NOMO-1 treated with dmso at 0.1 percent for 144 hours (cell line): ENCODE measurements at regions not wholly inside any gene's neighbourhood (a gene's known extent, or its start where the extent isn't known, plus 50 kb on each side); places are given as distances from the start of the nearest gene placed in this dataset.

Experiments
- DNase-seq: peaks from one replicate; lab custom pipeline; 2025; ENCODE audit not compliant: unreplicated experiment; lab: John Stamatoyannopoulos, UW

DNA sequence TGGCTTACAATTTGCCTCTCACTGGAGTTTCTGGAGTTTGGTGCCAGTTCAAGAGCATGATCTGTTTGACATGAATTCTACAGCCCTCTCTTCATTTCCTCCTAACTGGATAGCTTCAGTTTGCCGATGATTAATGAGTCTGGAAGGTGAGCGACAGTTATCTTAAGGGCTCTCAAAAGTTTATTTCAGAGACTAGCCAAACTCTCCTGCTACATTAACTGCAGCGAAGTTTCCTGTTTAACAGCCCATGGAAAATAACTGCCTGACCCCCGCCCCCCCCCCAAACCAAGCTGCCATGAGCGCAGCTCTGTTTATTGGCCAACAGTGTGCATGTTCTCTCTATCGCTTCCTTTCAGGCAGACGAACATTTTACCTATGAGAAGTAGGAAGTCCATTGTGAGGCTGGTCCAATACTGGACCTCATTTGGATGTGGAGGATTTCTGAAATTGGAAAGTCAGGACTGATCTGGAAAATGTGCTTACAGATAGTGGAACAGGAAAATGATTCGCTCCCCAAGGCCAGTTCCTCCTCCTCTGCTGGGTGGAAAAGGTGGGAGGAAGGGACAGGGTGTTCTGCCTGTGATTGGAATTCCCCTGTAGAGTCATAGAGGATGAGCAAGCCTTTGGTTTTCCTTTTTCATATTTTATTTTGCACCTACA lies 522.2 kb upstream of the JAG1 start:
- DNase-seq, result no peak

DNA sequence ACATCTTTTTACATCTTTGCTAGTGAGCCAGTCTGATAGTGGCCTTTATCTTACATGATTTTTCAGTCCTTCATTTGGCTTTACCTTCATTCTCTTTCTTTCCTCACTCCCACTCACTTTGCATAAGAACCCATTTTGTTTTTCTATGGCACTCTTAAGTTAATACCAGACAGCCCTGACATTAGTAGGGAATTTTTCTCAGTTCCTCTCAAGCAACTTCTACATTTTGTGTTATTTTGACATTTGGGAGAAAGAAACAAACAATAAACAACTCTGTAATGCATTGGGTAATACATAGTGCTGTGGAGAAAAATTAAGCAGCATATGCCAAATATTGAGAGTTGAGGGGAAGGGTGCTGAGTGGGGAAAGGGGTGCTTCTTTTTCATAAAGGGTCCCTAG lies 524.1 kb upstream of the JAG1 start:
- DNase-seq, result no peak

DNA sequence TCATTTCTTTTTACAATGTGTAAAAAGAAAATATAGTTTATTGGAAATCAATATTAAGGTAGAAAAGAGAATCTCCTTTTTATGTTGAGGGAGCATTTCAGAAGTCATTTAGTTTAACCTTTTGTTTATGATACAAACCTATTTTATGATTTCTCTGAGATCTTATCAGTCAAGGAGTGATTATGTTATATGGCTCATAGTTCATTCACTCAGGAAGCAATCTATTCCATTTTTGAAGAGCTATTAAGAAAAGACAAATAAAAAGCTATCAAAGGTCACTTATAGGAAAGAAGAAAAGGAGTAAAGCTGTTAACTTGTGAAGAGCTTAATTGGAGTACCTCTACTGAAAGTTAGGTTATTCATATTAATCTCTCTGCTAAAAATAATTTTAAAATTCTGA lies 526.6 kb upstream of the JAG1 start:
- DNase-seq, result no peak

DNA sequence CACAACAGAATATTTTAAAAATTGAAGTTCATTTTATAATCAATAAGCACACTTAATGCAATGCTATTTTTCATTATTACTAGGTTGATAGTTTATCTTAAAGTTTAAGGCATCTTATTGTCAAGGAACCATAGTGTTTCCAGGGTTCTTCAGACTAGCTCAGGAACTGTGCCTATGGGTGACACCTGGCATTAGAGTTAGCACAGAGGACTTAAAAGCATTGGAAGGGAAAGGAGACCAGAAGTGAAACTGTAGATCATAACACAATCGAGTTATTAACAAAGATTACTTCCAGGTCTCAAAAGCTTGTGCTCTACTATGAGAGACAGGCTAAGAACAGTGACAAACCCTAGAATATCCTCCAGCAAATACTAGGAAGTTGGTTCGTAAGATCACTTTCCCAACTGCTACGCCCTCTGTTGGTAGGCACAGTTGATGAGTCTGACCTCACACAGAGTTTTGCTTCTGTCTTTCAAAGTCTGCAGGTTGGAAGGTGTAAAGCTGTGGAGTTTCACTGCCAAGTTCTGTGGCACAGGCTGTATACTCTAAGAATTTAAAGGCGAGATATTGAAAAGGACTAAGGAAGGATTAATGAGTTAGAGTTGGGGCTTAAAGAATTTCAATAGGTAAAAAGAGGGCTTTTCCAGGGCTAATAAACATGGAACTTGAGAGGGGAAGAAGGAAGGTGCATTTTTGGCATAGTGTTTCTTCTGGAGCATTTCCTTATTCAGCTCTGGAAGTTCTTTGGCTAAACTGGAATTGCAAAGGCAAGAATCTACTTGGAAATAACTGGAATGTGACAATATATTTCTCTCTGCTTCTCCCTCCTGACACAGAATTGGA lies 531.3 kb upstream of the JAG1 start:
- DNase-seq, result peak; percentile 47

DNA sequence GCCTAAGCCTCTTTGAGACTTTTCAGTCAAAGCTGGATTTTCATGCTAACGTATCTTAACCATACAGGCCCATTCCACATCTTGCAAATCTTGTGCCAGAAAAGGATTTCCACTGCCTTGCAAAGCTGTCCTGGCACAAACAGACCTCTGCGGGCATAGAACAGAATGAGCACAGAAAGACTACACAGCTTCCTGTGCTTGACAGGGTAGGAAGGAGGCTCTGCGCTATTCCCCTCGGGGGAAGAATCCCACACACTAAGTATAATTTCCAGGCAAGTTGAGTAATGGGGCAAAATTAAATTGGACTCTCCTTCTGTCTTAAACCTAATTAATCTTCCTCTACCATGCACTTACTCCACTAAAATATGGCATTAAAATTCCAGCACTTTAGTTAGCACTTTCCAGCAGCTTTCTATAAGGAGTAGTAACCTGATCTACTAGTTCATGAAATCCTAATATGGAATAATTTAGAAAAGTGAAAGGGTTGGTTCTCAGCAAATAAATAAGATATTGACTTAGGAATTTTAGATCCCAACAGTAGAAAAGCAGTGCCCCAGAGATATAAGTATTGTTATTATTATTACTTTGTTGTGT lies 532.1 kb upstream of the JAG1 start:
- DNase-seq, result no peak

DNA sequence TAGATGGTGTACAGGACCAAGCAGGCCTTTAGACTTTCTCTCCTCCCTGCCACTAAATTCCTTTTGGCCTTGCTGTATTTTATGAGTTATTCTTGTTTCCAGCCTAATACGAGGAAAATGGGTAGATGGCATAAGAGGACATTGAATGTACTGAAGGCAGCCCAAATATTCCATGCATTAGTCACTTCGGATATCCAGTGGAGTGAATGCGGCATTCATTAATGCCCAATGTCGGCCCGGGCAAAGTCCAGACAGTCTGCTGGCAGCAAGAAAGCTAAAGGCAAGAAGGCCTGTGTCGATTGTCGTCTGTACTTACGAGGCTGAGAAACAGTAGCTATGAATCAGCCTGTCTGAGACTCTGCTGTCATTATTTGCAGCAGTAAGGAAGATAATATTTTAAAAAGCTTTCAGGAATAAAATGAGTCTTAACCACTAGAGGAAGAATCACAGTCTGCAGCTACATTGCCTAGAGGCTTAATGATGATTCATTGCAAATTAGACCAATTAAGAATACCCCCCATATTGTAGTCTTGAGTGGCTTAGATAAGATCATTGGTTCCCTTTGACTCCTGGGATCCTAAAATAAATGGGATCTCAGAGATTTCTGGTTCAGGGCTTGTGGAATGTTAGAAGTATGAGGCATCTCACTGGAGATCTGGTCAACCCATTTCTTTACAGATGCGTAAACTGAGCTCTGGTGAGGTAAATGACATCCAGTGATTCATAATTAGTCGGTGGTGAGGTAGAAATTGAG lies 534.1 kb upstream of the JAG1 start:
- no peak for DNase-seq

DNA sequence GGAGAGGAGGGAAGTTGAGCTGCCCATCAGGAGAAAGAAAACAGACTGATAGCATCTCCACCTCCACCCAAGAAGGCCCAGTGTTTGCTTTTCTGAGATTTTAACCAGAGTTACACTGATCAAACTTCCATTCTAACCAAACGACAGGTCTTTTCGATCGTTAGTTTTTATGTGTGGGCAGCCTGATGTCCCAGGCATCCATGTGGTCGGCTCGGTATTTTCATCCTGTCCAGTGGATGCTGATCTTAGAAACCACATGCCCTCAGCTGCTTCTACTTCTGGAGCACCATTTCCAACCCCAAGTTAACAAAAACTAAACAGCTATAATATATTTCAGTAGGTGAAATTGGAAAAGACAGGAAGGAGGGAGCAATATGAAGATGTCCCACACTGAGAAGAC lies 536.8 kb upstream of the JAG1 start:
- no peak for DNase-seq

DNA sequence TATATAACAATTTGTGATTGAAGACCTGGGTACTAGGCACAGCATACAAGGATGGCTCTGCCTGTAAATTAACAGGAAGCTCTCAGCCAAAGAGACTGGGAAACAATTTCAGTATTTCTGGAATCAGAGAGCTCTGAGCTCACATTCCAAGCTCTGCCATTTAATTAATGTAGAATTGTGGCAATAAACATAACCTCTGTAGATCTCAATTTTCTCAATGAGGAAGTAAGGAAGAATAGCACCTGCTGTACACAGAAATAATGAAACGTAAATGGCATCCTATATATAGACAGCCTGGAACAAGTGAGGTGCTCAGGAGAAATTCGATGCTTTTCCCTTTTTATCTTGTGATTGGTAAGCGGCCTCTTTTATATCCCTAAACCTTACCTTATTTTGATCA lies 538.5 kb upstream of the JAG1 start:
- DNase-seq, result no peak

DNA sequence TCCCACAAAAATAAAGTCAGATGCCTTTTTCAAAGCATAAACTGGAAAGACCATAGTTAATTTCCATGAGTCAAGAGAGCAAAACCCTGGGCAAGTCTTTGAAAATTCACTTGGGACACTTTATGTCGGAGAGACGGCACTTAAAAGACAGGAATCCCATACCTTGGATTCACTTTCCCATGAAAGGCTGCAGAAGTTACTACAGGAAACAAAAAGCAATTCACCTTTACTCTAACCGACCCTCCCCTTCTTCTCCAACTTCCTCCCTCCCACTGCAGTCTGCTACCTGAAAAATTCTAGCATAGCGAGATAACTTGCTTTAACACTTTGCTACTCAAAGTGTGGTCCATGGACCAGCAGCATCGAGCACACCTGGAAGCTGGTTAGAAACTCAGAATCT lies 539.1 kb upstream of the JAG1 start:
- DNase-seq, result no peak

DNA sequence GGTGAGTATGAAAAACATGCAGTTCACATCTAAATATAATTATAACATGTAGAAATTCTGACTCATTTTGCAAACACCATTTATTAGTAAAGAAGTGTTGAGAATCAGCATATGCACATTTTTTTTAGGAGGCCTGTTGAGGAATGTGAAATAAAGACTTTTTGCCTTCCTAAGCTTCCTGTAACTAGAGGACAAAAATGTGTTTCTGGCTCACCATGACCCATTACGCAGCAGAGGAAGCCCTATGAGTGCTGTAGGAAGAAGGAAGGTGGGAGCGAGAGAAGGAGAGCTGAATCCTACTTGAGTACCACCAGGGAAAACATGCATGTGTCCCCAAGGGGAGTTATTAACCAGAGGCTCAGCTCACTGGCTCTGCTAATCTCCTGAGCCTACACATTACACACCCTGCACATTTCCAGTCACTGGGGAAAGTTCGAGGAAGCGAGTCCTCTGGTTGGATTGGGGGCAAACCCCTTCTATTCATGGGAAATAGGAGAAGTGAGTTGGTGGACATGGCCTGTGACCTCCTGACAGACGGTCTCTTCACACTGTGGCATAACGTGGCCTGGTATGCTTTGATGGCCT lies 540.5 kb upstream of the JAG1 start:
- DNase-seq, result no peak

DNA sequence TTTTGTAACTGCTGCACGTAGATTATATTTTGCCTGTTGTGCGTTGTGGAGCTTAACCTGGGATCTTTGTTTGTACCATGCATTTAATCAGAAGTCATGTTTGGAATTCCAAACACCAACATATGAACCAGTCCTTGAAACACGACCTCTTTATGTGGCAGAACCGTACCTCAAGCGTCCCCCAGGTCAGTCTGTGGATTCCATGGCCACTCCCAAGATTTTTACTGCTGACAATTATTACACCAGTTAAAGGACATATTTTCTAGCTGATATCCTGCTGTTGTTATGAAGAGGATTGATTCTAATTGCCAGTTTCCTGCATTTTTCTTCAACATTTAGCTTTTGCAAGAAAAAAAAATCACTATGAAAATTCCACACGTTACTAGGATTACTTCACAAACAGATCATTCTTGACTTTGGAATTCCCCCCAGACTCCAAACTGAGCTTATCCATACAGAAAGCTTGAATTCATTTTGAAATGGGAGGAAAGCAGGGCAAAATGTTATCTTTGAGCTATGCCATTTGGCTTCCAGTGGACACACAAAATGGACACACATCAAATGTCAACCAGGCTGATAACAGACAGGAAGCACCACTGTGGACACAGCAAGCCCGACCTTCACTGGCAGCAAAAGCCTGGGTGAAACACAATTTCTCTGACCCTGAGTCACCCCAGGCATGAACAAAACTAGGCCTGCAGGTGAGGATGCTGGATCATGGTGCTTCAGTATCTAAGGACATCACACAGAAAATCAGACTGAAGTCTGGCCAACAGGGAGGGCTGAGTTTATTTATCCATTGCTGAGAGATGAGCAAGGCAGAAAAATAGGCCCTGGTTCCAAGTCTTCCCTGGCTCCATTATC lies 542.9 kb upstream of the JAG1 start:
- no peak for DNase-seq

DNA sequence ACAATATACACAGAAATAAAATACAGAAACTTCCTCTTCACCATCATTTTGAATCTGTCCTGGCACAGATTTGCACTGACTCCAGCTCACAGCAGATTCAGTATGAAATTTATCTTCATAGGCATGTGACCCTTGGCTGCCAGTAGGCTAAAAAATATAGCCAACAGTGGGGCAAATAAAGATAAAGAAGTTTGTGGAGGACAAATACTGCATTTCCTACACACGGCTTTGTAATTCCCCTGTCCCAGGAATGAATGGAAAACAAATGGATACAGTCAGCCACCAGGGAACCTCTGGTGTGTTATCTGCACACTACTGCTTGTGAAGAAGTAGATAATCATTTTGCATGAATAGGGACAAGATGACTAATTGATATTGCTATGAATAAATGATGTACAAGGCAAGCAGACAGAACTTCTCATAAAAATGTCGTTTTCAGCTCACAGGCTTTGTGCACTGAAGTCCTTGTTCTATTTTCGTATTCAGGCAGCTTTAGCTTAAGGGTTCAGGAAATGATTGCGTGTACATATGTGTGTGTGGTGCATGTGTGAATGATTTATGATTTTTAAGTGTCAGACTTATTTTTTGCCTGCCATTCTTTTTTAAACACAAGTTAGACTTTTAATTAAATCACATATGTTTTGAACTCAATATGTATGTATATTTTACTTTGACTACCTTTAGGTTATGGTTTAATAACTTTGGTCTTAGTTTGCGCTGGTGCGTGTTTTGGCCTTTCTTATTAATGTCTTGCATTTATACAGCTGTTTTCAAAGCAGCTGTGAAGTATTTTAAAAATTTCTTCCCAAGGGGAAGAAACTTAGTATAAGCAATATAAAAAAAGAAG lies 543.8 kb upstream of the JAG1 start:
- peak; percentile 57 for DNase-seq

DNA sequence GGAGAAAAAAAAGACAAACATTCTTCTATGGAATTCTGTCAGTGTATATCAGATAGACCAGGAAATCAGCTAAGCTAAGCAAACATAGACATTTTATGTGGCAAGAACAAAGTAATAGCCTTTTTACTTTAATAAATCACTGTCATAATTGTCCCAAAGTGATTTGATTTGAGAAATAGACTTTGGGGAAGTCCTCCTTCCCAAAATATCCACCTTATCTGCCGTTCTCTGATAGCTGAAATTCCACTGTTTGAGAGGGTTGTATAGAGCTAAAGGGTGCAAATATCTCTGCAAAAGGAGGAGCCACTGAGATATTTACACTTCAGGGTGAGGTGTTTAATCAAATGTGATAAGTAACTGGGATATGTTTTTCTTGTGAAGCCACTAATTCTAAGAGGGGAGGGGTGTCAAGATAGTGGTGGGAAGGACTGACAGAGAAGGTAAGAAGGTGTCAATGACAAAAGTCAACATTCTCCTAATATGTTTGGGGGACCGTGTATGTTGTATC lies 544.4 kb upstream of the JAG1 start:
- DNase-seq, result no peak

DNA sequence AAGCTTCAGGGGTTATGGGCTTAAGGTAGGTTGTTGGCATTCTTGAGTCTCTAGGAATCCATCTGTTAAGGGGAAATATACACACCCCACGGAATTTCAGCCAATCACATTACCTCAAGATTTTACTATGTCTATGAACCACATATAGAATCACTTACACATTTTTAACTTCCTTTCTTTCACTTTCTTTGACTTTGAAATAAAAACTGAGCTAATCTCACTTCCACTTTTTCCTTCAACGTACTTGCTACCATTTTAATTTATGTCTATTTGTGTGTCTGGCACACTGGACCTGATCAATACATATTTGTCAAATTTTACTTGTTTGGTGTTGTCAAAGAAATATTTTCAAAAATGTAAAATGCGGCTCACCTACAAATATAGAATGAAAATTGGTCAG lies 545.4 kb upstream of the JAG1 start:
- DNase-seq, result peak; percentile 64

DNA sequence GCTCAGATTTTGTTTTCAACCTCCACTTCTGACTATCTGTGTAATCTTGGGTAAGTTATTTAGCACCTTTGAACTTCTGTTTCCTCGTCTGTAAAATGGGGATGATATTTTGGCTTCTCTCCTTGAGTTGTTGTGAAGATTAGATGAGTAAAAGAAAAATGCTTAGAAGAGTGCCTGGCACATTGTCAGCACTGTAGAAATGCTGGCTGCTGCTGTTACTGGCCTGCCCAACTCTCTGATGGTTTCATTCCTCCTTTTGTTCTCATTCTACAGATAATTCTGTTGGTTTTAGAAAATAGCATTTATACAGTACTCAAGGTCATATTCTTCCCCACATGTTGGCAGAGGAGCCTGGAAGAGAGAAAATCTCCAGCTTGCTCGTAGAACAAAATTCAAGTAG lies 547.2 kb upstream of the JAG1 start:
- no peak for DNase-seq

DNA sequence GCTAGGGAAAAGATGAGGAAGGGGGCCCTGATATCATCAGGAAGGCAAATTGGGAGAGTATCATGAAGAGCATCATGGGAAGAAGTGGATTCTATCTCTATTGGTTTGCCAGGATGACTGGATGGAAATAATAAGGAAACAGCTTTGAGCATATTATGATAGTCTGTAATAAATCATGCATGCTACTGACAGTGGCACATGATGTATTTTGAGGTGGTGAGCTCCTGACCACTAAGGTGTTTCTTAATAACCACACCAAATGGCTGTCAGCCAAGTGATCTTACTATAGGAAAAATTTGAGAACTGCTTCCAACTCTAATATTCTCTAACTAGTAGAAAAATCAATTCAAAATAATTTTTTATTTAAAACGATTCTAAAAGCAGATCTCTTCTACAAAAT lies 548.4 kb upstream of the JAG1 start:
- DNase-seq, result no peak

DNA sequence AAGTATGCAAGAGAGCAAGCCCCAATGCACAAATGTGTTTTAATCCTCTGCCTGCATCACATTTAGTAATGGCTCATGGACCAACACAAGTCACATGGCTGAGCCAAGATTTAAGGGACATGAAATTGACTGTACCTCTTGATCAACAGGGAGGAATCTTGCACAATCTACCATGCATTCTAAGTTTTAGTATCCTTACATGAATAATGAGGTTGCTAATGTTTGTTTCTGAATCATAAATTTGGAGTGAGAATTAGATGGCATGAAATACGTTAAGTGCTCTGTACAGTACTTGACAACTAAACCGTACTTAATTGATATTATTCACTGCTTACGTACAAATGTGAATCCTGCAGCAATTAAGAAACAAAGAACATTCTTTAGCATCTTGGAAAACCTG lies 553.8 kb upstream of the JAG1 start:
- no peak for DNase-seq

DNA sequence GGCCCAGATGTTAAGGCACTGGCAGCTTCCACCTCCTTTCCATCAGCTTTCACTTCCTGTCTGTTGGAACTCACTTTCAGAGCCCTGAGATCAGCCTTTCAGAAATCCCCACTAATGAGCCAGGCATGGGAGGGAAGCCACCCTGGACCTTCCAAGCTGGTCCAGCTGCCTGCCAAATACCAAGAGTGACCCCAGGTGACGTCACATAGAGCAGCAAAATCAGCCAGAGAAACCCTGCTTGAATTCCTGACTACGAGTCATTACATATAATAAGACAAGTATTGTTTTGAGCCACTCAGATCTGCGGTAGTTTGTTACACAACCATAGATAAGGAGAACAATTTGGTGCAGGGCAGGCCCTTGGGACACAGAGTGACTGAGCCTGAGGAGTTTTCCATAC lies 556.0 kb upstream of the JAG1 start:
- peak; percentile 8 for DNase-seq

DNA sequence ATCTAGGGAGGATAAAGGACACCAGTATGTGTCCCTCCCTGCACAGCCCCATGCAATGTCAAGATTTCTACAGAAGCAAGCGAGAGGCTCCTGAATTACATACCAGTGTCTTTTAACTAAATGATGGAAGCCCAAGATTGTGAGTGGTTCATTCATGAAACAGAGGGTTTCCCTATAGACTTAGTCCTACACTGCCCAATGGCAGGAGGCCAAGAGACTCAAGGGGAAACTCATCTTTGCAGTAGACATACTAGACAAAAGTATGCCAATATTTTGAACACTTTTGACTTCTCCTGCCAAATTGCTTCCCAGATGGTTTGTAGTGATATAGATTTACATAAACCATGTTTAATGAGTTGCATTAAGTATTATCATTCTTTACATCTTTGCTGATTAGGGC lies 557.2 kb upstream of the JAG1 start:
- DNase-seq, result no peak
